HG02981 (cell line): ENCODE measurements at regions not wholly inside any gene's neighbourhood (a gene's known extent, or its start where the extent isn't known, plus 50 kb on each side); places are given as distances from the start of the nearest gene placed in this dataset.
"Not testable (repeated sequence)": the region's sequence is repeated elsewhere in the genome, so short reads cannot be mapped to it uniquely, and the experiment has no call there.

Experiments used
- ATAC-seq: cut with Tn5 transposase; IDR thresholded peaks from one replicate; pipeline ENCODE4 v1.9.1; 2021; ENCODE audit warnings: mild to moderate bottlenecking, moderate library complexity; ENCODE audit not compliant: unreplicated experiment

- no peak for ATAC-seq
Observed at GRCh38 chr14:71237556-71237955, 330.3 kb downstream of the PCNX1 start.

DNA sequence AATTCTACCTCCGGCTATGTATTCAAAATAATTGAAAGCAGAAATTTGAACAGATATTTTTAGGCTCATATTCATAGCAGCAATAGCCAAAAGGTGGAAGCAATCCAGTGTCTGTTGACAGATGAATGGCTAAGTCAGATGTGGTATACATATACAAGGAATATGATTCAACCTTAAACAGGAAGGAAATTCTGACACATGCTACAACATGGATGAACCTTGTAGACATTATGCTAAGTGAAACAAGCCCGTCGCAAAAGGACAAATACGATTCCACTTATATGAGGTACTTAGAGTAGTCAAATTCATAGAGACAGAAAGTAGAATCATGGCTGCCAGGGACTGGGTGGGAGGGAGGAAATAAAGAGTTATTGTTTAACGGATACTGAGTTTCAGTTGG lies 331.6 kb downstream of the PCNX1 start:
- no peak for ATAC-seq

GRCh38 chr14:71240171-71240570 lies 332.9 kb downstream of the PCNX1 start:
- ATAC-seq: no peak

DNA sequence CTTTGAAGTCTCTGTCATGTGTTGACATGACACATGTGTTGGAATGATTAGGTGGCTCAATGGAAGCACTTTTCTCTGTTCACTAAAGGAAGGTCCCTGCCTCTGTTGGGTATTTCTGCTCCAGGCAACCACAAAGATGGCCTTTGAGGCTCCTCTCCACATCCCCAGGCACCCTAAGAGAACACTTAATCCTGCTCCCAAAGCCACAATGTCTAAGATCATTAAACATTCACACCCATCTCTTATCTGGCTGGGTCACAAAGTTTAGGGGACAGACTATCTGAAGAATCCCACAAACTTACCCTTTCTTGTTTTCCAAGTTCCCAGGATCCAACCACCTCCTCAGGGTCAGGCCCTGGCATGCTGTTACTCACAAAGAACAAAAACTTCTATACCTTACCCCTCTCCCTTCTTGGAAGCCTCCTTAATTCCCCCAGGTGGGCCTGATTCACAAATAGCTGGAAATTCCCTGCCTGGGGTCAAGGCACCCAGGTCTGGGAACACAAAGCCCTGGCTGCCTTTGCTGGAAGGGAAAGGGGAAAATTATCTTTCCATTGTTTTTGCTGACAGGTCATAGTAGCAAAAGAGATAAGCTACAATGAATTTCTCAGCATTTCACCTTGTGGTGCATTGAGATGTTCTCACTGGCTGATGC lies 333.7 kb downstream of the PCNX1 start:
- ATAC-seq: no peak

GRCh38 chr14:71242237-71242748 lies 335.0 kb downstream of the PCNX1 start:
- ATAC-seq: no peak

DNA sequence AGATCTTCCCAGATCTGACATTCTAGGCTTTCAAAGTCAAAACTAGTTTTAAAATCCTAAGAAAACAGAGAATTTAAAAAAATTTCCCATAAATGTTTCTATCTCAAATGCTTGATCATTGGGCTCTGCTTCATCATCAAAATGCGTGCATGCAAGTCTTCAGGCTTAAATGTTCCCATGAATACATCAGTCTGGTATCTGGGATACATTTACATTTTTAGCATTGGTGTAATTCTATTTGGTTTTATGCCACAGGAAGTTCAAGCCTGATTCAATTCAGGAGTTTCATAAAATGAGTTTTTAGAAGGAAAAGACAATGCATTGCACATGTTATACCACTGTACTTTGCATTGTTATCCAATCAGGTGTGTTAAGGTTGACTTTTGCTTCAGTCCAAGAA lies 336.4 kb downstream of the PCNX1 start:
- ATAC-seq: no peak

GRCh38 chr14:71244341-71244740 lies 337.1 kb downstream of the PCNX1 start:
- no peak for ATAC-seq

GRCh38 chr14:71245659-71246361 lies 338.6 kb downstream of the PCNX1 start:
- ATAC-seq: peak; percentile 47

- no peak for ATAC-seq
Observed at GRCh38 chr14:71246539-71246938, 339.3 kb downstream of the PCNX1 start.

- ATAC-seq: no peak
Observed at GRCh38 chr14:71247106-71247505, 339.8 kb downstream of the PCNX1 start.

DNA sequence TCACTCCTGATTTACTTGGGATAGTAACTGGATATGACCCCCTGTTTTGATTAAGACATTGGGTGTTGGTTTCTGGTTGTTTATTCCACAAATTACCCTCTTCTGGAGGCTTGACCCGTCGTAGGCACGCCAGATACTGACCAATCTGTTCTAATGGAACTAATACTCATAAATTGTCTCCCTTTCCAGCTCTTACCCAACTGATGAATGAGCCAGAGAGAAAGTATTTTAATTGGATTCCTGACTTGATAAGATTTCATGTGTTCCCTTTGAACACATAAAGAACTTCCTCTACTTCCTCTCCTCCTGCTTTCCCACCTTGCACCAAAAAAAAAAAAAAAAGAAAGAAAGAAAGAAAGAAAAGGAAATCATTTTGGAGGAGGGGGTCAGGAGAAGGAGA lies 340.9 kb downstream of the PCNX1 start:
- no peak for ATAC-seq

GRCh38 chr14:71250347-71250746 lies 343.1 kb downstream of the PCNX1 start:
- ATAC-seq: no peak

- no peak for ATAC-seq
Observed at GRCh38 chr14:71250791-71251190, 343.5 kb downstream of the PCNX1 start.

DNA sequence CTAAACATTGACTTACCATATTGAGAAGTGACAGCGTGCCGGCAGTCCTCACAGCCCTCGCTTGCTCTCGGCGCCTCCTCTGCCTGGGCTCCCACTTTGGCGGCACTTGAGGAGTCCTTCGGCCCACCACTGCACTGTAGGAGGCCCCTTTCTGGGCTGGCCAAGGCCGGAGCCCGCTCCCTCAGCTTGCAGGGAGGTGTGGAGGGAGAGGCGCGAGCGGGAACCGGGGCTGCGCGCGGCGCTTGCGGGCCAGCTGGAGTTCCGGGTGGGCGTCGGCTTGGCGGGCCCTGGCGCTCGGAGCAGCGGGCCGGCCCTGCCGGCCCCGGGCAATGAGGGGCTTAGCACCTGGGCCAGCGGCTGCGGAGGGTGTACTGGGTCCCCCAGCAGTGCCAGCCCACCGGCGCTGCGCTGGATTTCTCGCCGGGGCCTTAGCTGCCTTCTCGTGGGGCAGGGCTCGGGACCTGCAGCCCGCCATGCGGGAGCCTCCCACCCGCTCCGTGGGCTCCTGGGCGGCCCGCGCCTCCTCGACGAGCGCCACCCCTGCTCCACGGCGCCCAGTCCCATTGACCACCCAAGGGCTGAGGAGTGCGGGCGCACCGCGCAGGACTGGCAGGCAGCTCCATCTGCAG lies 346.9 kb downstream of the PCNX1 start:
- not testable (repeated sequence) for ATAC-seq

DNA sequence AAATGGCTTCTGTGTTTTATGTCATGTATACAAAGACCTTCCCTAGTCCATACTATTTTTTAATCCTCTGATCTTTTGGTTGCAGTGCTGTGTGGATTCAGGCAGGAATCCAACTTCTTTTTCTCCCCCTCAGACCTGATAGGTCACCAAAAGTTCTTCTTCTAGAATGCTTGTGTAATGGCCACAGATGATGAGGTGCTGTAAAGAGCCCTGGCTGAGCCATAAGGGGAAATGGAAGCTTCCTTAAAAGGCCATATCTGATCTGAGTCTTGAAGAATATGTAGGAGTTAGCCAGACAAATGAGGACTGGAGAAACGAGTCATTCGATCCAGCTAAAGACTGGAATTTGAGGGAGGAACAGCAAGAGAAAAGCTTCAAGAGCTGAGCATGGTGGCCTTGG lies 353.9 kb downstream of the PCNX1 start:
- ATAC-seq: no peak

DNA sequence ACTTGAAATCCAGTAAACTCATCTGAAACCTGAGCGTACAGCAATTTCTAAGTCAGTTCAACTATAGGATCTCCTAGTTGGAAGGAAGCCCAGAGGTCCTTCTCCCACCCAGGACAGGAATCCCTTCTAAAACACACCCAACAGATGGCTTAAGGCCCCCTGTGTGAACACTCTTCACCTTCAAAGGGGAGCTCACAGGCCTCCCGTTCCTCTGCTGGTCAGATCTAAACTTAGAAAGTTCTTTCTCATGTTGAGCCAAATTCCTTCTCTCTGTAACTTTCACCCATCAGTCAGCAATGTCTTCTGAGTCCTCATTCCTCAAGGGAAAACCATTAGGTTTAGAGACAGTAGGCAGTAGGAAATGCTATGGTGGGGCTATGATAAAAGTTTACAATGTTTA lies 355.2 kb downstream of the PCNX1 start:
- no peak for ATAC-seq

DNA sequence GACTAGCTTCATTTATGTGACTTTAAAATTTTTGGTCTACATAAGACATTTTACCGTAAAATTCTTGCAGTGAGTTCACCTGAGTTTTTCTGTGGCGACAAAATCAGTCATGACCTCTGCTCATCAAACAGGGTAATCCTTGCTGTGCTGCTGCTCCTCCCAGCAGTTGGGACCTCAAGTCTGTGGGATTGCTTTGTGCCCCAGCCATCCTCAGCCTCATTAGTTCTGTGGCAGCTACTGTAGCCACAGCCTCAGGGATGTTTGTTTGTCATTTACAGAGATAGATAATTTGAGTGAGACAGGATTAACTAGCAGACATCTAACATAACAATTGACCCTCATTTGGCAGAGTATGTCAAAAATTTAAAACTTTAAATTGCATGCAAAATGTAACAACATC lies 357.0 kb downstream of the PCNX1 start:
- no peak for ATAC-seq

DNA sequence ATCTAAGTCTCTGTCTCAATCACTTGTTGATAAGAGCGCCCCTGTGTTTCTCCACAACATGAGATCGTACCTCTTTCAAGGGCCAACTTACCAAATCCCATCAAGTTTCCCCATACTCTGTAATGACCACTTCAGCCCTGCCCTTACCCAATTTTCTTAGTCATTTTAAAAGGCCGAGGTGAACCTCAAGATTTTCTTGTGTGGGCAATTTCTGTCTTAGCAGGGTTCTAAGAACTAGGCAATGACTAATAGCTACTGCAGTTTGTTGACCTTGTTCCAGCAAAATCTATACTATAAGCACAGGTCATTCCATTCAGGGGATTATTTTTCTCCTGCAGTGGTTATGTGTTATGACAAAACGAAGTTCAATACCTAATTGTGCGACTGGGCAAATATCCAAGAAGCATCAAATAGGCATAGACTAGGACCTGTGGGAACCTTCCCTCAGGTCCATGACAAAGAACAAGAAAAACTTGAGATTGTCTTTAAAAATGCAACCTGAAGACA lies 359.8 kb downstream of the PCNX1 start:
- peak; percentile 76 for ATAC-seq

GRCh38 chr14:71267691-71268090 lies 360.4 kb downstream of the PCNX1 start:
- no peak for ATAC-seq

- ATAC-seq: no peak
Observed at GRCh38 chr14:71270111-71270510, 362.9 kb downstream of the PCNX1 start.

DNA sequence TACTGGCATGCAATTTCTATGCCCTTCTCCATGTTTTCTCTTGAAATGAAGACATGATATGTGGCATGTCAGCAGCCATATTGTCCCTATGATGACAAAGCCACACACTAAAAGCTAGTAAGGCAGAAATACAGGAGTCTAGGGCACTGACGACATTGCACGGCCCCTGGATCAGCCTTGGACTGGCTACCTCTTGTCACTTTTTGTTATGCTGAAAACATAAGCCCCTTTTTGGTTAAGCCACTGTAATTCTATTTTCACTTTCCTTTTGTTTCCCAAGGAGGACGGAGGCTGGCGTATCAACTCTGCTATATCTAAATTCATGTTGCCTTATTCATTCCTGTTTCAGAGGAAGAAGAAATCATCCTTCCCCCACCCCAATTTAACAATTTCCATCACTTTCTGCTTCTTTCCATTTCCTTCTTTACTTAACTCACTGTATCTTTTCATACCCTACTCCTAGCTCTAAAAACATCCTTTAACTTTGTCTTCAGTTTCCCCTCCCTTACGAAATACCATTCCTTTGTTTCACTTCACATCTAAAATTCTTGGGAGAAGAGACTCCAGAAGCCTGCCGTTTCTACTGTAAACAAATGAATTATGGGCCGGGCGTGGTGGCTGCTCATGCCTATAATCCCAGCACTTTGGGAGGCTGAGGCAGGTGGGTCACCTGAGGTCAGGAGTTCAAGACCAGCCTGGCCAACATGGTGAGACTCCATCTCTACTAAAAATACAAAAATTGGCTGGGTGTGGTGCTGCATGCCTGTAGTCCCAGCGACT lies 364.1 kb downstream of the PCNX1 start:
- ATAC-seq: no peak
